ENCODE measurements at regions not wholly inside any gene's neighbourhood (a gene's known extent, or its start where the extent isn't known, plus 50 kb on each side); places are given as distances from the start of the nearest gene placed in this dataset.

GRCh38 chr2:221361633-221362032, 210.5 kb downstream of the EPHA4 start:
- TF ChIP-seq, protein P1, sequence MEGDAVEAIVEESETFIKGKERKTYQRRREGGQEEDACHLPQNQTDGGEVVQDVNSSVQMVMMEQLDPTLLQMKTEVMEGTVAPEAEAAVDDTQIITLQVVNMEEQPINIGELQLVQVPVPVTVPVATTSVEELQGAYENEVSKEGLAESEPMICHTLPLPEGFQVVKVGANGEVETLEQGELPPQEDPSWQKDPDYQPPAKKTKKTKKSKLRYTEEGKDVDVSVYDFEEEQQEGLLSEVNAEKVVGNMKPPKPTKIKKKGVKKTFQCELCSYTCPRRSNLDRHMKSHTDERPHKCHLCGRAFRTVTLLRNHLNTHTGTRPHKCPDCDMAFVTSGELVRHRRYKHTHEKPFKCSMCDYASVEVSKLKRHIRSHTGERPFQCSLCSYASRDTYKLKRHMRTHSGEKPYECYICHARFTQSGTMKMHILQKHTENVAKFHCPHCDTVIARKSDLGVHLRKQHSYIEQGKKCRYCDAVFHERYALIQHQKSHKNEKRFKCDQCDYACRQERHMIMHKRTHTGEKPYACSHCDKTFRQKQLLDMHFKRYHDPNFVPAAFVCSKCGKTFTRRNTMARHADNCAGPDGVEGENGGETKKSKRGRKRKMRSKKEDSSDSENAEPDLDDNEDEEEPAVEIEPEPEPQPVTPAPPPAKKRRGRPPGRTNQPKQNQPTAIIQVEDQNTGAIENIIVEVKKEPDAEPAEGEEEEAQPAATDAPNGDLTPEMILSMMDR (IDR thresholded peaks at IDR 0.05; ENCODE audit: low read length, missing control alignments), result no peak
- no peak overlapping the region for H3K4me3 ChIP-seq (replicated peaks; ENCODE audit: low read depth, low read length)
- no peak for DNase-seq (ENCODE audit: low read depth)

GRCh38 chr2:221364672-221365071, 207.4 kb downstream of the EPHA4 start:
- DNase-seq (ENCODE audit: low read depth), result no peak
- H3K4me3 ChIP-seq (replicated peaks; ENCODE audit: low read depth, low read length), result no peak overlapping the region
- TF ChIP-seq, protein P1 (IDR thresholded peaks at IDR 0.05; ENCODE audit: low read length, missing control alignments), result no peak
